ES-I3 (cell line): ENCODE measurements at regions not wholly inside any gene's neighbourhood (a gene's known extent, or its start where the extent isn't known, plus 50 kb on each side); places are given as distances from the start of the nearest gene placed in this dataset.

Source experiments
- H3K36me3 ChIP-seq: 2 replicates; pipeline ENCODE4 v1.6.1; 2013; ENCODE audit warnings: mild to moderate bottlenecking, low read length, control low read depth, moderate library complexity; ENCODE audit not compliant: insufficient read depth
- H3K4me1 ChIP-seq: 2 replicates; pipeline ENCODE4 v1.6.1; 2013; ENCODE audit warnings: mild to moderate bottlenecking, control low read depth, low read length; ENCODE audit not compliant: insufficient read depth
- H3K9ac ChIP-seq: 2 replicates; pipeline ENCODE4 v1.6.1; 2013; ENCODE audit warnings: low read depth, mild to moderate bottlenecking, low read length, moderate library complexity
- H3K9me3 ChIP-seq: 2 replicates; pipeline ENCODE4 v1.6.1; 2013; ENCODE audit warnings: mild to moderate bottlenecking, low read length, moderate library complexity; ENCODE audit not compliant: control insufficient read depth, insufficient read depth

DNA sequence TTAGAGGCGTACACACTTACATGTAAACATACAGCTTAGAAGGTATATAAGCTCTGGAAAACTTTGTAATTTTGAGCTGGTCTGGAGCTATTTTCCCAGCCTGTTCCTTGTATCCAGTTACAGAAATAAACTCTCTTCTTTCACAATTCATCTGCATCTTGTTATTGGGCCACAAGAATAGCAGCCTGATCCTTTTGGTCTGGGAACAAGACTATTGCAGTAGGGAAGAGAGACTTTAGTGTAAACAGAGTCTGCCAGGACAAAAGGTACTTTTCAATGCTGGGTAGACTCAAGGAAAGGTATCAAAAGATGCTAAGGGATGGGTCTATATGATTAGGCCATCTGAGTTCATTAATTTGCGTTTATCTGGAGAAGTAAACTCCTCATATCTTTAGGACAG is 728.3 kb downstream of the TYW1 start:
- no peaks in the 10 kb centered on the region for H3K36me3 ChIP-seq
- no peaks in the 10 kb centered on the region for H3K4me1 ChIP-seq
- H3K9me3 ChIP-seq: no peaks in the 10 kb centered on the region
- no peak overlapping the region for H3K9ac ChIP-seq

DNA sequence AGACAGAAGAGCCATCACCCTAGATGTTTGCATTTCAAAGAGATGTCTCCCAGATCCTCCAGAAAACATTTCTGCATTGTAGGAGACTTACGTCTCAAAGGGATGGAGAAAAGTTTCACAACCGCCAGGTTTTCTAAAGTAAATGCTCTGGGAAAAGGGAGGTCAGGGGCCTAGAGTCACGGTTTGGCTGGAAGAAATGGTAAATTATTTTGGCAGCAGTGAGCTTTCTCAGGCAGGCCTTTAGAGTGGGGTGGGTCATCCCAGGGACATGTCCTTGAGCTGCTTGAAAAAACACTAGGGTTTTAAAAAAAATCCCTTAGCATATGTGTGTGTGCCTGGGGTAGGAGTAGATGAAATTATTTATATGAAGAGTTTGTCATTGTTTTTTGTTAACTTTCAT is 728.8 kb downstream of the TYW1 start:
- Histone ChIP-seq H3K9me3 (no peaks in the 10 kb centered on the region), H3K4me1 (no peaks in the 10 kb centered on the region), H3K9ac (no peak overlapping the region), H3K36me3 (no peaks in the 10 kb centered on the region)

DNA sequence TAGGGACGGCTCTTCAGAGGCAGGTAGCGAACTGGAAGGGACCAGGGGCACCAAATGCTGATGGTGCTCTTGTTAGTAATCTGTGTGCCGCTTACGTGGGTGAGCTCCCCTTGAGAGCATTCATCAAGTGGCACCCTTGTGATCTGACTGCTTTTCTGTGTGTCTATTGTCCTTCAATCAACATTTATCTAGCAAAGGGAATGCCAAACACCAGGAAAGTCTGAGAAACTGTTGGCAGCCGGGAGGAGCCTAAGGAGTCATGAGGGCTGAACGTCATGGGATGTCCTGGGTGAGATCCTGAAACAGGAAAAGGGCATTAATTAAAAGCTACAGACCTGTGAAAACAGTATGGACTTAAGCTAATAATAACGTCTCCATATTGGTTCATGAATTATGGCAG is 733.1 kb downstream of the TYW1 start:
- Histone ChIP-seq H3K36me3 (no peaks in the 10 kb centered on the region), H3K9me3 (no peaks in the 10 kb centered on the region), H3K9ac (no peak overlapping the region), H3K4me1 (no peaks in the 10 kb centered on the region)

DNA sequence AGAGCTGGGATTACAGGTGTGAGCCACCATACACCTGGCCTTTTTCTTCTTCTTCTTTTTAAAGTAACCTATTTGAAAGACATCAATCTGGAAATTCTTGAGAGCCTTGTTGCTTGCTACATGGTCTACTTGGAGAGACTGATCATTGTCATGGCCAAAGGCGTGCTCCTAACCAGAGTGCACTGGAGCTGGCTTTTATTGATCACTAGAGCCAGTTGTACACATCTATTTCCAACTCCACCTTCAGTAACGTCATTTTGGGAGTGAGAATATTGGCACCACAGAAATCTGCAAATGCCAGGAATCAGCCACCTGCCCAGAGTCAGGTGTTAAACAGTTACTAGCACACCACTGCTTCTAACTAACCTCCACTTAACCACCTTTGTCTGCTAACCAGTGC is 735.1 kb downstream of the TYW1 start:
- H3K36me3 ChIP-seq: no peaks in the 10 kb centered on the region
- H3K9me3 ChIP-seq: no peaks in the 10 kb centered on the region
- H3K9ac ChIP-seq: no peak overlapping the region
- H3K4me1 ChIP-seq: no peaks in the 10 kb centered on the region

DNA sequence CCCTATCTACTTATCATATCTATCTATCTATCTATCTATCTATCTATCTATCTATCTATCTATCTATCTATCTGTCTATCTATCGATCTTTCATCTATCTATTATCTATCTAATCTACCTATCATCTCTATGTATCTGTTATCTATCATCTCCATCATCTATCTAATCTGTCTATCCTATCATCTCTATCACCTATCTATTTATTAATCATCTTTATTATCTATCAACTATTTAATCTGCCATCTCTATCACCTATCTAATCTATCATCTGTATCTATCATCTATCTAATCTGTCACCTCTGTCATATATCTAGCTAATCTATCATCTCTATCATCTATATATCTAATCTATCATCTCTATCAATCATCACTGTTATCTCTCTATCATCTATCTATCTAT is 736.3 kb downstream of the TYW1 start:
- Histone ChIP-seq H3K9ac (no peak overlapping the region), H3K9me3 (no peaks in the 10 kb centered on the region), H3K36me3 (no peaks in the 10 kb centered on the region), H3K4me1 (no peaks in the 10 kb centered on the region)

DNA sequence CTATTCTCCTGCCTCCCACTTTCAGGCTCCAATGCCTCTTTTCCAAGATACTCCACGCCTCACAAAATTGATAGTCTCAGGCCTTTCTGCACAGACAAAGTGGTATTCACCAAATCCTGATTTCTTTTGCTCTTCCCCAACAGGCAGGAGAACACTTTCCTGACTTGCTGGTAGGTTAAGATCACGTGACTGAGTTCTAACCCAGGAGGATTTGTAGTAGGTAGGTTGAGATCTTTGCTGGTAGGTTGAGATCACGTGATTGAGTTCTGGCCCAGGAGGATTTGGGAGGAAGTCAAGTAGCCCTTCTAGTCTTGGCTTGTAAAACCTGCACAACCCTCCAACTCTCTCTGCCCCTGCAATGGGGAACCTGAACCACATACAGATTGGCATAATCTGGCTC is 741.5 kb downstream of the TYW1 start:
- no peaks in the 10 kb centered on the region for H3K9me3 ChIP-seq
- H3K9ac ChIP-seq: no peak overlapping the region
- H3K4me1 ChIP-seq: no peaks in the 10 kb centered on the region
- no peaks in the 10 kb centered on the region for H3K36me3 ChIP-seq

DNA sequence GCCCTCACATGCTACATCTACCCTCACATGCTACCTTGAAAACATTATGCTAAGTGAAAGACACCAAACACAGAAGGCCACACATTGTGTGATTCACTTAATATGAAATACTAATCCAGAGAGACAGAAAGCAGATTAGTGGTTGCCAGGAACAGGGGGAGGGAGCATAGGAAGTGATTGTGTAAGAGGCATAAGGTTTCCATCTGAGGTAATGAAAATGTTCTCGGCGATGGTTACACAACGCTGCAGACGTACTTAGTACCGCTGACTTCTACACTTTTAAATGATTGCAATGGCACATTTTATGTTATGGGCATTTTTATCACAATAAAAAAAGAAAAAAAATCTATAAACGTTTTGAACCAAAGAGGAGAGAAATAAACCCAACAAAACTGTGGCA is 742.3 kb downstream of the TYW1 start:
- Histone ChIP-seq H3K9ac (no peak overlapping the region), H3K36me3 (no peaks in the 10 kb centered on the region), H3K4me1 (no peaks in the 10 kb centered on the region), H3K9me3 (no peaks in the 10 kb centered on the region)

DNA sequence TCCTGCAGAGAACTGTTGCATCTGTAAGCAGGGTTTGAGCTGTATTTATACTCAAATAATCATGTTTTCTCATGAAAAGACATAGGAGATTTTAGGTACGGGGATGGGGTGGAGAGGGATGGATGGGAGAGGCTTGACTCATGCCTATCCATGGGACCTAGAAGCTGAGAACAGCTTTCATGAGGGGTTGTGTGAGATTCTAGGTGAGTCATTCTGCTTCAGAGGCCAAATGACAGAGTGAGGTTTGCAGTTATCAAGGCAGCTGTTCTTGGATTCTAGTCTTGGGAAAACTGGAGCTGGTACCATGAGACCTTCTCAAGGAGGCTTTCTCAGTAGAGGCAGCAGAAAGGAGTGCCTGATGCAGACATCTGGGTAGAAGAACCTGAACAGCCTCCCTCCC is 746.9 kb downstream of the TYW1 start:
- H3K9me3 ChIP-seq: no peaks in the 10 kb centered on the region
- no peaks in the 10 kb centered on the region for H3K4me1 ChIP-seq
- H3K9ac ChIP-seq: no peak overlapping the region
- no peaks in the 10 kb centered on the region for H3K36me3 ChIP-seq

DNA sequence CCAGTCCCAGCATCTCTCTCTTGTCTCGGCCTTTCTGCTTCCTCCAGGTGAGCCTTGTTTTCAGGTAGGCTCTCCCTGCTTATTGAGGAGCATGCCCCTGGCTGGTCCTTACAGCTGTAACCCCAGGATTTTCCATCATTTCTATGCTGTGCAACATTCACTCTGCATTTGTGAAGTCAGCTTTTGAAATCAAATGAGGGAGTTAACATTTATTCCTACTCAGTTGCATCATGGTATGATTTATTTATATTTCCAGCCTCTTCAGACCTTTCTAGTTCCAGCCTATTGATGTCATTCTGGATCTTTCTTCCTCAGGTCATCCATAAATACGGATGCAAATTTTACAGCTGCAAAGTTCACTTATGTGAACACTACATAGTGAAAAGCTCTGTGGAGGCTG is 755.6 kb downstream of the TYW1 start:
- Histone ChIP-seq H3K36me3 (no peaks in the 10 kb centered on the region), H3K9ac (no peak overlapping the region), H3K4me1 (no peaks in the 10 kb centered on the region), H3K9me3 (no peaks in the 10 kb centered on the region)

DNA sequence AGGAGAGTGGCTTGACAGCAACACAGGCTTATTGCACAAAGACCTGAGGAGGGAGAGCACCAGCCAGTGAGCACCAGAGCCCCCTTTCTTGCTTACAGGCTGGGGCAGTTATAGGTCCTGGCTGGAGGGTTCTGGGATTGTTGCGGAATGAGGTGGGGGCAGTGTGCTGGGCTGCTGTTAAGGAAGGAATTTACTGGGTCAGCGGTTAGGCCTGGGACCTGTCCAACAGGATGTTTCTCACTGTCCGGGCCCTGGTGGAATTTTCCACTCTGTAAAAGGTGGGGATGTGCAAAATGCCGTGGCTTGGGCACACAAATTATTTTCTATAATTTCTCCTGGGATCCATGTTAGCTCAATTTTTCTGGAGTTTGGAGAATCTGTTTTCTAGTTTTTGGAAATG is 757.3 kb downstream of the TYW1 start:
- no peaks in the 10 kb centered on the region for H3K9me3 ChIP-seq
- no peak overlapping the region for H3K9ac ChIP-seq
- H3K36me3 ChIP-seq: no peaks in the 10 kb centered on the region
- no peaks in the 10 kb centered on the region for H3K4me1 ChIP-seq

DNA sequence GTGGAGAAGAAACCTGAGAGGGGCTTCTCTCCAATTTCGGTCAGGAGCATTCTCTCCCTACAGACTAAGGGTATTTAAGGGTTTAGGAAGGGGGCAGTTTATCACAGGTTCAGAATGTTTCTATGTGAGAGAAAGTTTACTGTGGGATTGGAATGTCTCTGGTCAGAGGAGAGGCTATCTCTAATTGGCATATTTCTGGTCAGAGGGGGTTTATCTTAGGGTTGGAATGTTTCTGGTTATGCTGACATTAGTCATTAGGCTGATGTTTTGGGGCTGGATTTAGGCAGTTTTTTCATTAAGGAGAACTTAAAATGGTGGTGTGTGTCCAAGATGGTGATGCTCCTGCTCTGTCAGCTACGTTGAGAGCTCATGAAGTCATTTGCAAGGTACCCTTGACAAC is 758.0 kb downstream of the TYW1 start:
- Histone ChIP-seq H3K4me1 (no peaks in the 10 kb centered on the region), H3K9ac (no peak overlapping the region), H3K36me3 (no peaks in the 10 kb centered on the region), H3K9me3 (no peaks in the 10 kb centered on the region)

DNA sequence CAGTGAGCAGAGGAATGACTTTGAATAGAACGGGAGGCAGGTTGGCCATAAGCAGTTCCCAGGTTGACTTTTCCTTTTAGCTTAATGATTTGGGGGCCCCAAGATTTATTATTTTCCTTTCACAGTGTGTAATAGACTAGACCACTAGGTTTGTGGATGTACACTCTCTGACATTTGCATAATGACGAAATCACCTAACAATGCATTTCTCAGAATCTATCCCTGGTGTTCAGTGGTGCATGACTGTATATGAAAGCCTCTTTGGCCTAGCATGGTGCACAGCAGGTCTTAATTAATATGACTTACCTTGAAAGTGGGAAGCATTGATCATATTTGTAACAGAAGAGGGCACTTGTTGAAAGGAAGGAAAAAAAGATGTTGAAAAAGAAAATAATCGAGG is 761.9 kb downstream of the TYW1 start:
- no peaks in the 10 kb centered on the region for H3K36me3 ChIP-seq

DNA sequence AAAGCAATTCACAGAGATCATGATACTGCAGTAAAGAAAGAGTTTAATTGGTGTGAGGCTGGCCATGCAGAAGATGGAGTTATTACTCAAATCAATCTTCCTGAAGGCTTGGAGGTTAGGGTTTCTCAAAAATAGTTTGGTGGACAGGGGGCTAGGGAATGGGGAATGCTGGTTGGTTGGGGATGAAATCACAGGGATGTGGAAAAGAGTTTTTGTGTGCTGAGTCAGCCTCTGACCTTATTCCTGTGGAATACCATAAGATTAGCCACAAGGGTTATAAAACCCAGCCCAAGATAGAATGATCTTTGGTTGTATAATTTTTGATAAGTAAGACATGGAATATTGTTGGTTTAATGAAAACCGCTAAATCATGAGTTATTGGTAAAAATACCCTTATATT is 764.3 kb downstream of the TYW1 start:
- no peak overlapping the region for H3K9ac ChIP-seq
- no peaks in the 10 kb centered on the region; the same call in 1 of the 2 replicates for H3K36me3 ChIP-seq
- H3K9me3 ChIP-seq: no peaks in the 10 kb centered on the region; the same call in 1 of the 2 replicates
- H3K4me1 ChIP-seq: no peaks in the 10 kb centered on the region

More for the DNA sequence above, 761.9 kb downstream of the TYW1 start:
- Histone ChIP-seq H3K9ac (no peak overlapping the region), H3K9me3 (no peaks in the 10 kb centered on the region; the same call in 1 of the 2 replicates), H3K4me1 (no peaks in the 10 kb centered on the region)

DNA sequence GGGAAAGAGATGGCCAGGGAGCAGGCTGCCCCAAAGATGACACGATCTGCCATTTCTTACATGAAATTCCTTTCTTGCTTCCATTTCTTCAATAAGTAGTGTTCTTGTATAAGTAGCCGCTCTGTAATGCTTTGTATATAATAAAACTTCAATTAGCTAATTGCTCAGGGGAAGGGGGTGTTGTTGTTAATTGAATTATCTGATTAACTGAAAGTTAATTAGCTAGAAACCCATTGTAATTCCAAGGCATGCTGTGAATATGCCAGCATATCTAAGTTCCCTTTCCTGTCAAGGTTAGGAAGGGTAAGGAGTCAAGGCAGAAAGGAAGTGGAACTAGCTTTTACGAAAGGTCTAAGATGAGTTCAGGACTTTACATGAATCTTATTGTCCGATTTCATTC is 765.9 kb downstream of the TYW1 start:
- Histone ChIP-seq H3K9me3 (no peaks in the 10 kb centered on the region; the same call in 1 of the 2 replicates), H3K4me1 (no peaks in the 10 kb centered on the region), H3K9ac (no peak overlapping the region), H3K36me3 (no peaks in the 10 kb centered on the region; the same call in 1 of the 2 replicates)

DNA sequence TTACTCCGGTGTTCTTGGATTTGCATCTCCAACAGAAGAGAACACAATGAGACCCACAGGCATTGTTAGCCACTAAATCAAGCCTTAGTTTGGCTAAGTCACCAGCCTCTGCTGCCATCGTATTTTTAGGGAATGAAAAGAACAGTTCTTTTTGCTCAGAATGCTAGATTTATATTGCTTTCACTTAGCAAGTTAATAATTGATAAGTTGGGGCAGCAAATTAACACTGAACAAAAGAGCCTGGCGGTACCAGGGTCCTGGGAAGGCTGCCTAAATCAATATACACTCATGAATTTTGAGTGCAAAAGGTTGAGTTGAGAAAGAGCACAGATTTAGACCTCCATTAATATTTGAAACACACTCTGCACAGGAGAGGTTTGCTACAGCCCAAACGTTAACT is 767.7 kb downstream of the TYW1 start:
- Histone ChIP-seq H3K9me3 (no peaks in the 10 kb centered on the region; the same call in 1 of the 2 replicates), H3K36me3 (no peaks in the 10 kb centered on the region; the same call in 1 of the 2 replicates), H3K4me1 (no peaks in the 10 kb centered on the region), H3K9ac (no peak overlapping the region)
